SJCRH30 (cell line): ENCODE measurements at regions not wholly inside any gene's neighbourhood (a gene's known extent, or its start where the extent isn't known, plus 50 kb on each side); places are given as distances from the start of the nearest gene placed in this dataset.
A peak's percentile ranks its signal among the peaks of the same experiment; 100 is the strongest.
"Not testable (repeated sequence)": the region's sequence is repeated elsewhere in the genome, so short reads cannot be mapped to it uniquely, and the experiment has no call there.

Experiments
- DNase-seq, 2 experiments: peaks; one replicate each; pipeline ENCODE4 v3.0.0-alpha.2; 2015 to 2020
- H3K27ac ChIP-seq: fragments of 250-450 bp; sonication (Bioruptor Pico); 2 replicates; pipeline ENCODE4 v1.5.1; 2020; ENCODE audit warnings: mild to moderate bottlenecking, moderate library complexity
- H3K27me3 ChIP-seq: fragments of 250-450 bp; sonication (Bioruptor Pico); 2 replicates; pipeline ENCODE4 v1.5.1; 2020; ENCODE audit warnings: mild to moderate bottlenecking, moderate library complexity
- H3K36me3 ChIP-seq: fragments of 250-450 bp; sonication (Bioruptor Pico); 2 replicates; pipeline ENCODE4 v1.5.1; 2020; ENCODE audit warnings: mild to moderate bottlenecking, moderate library complexity
- H3K4me1 ChIP-seq: fragments of 250-450 bp; sonication (Bioruptor Pico); 2 replicates; pipeline ENCODE4 v1.5.1; 2020; ENCODE audit warnings: mild to moderate bottlenecking, moderate library complexity
- H3K4me3 ChIP-seq: fragments of 250-450 bp; sonication (Bioruptor Pico); 2 replicates; pipeline ENCODE4 v1.5.1; 2020; ENCODE audit warnings: mild to moderate bottlenecking, moderate library complexity
- H3K9me3 ChIP-seq: fragments of 250-450 bp; sonication (Bioruptor Pico); replicated peaks from 2 replicates; pipeline ENCODE4 v1.5.1; 2020; ENCODE audit warnings: mild to moderate bottlenecking, moderate library complexity

GRCh38 chr6:82419132-82419581 is 55.5 kb downstream of the TPBG start:
- H3K4me1 ChIP-seq, result no peaks in the 10 kb centered on the region
- no peaks in the 10 kb centered on the region for H3K9me3 ChIP-seq
- no peak overlapping the region for H3K4me3 ChIP-seq
- H3K27ac ChIP-seq, result no peak overlapping the region
- H3K27me3 ChIP-seq, result no peaks in the 10 kb centered on the region
- H3K36me3 ChIP-seq, result no peaks in the 10 kb centered on the region
- DNase-seq, result no peak

GRCh38 chr6:82419859-82420258 is 56.2 kb downstream of the TPBG start:
- Histone ChIP-seq H3K9me3 (no peaks in the 10 kb centered on the region), H3K36me3 (no peaks in the 10 kb centered on the region), H3K27me3 (no peaks in the 10 kb centered on the region), H3K4me1 (no peaks in the 10 kb centered on the region), H3K4me3 (no peak overlapping the region), H3K27ac (no peak overlapping the region)
- no peak for DNase-seq

GRCh38 chr6:82430611-82431010 is 67.0 kb downstream of the TPBG start:
- Histone ChIP-seq H3K4me1 (no peaks in the 10 kb centered on the region), H3K27me3 (no peaks in the 10 kb centered on the region), H3K4me3 (no peak overlapping the region), H3K9me3 (no peaks in the 10 kb centered on the region), H3K27ac (no peak overlapping the region), H3K36me3 (no peaks in the 10 kb centered on the region)
- no peak for DNase-seq

- H3K36me3 ChIP-seq, result no peaks in the 10 kb centered on the region
Measured at GRCh38 chr6:82436740-82437139, 73.1 kb downstream of the TPBG start.

GRCh38 chr6:82437701-82438100 is 74.1 kb downstream of the TPBG start:
- Histone ChIP-seq H3K4me1 (no peaks in the 10 kb centered on the region), H3K27ac (no peak overlapping the region), H3K36me3 (no peaks in the 10 kb centered on the region), H3K4me3 (no peak overlapping the region), H3K27me3 (no peaks in the 10 kb centered on the region), H3K9me3 (no peaks in the 10 kb centered on the region)
- no peak for DNase-seq

More at GRCh38 chr6:82436740-82437139, 73.1 kb downstream of the TPBG start:
- H3K27ac ChIP-seq, result no peak overlapping the region
- no peaks in the 10 kb centered on the region for H3K4me1 ChIP-seq
- H3K9me3 ChIP-seq, result no peaks in the 10 kb centered on the region
- no peaks in the 10 kb centered on the region for H3K27me3 ChIP-seq
- no peak overlapping the region for H3K4me3 ChIP-seq
- no peak for DNase-seq

- Histone ChIP-seq H3K4me1 (no peaks in the 10 kb centered on the region), H3K9me3 (no peaks in the 10 kb centered on the region), H3K27ac (no peak overlapping the region), H3K27me3 (no peaks in the 10 kb centered on the region), H3K36me3 (no peaks in the 10 kb centered on the region), H3K4me3 (no peak overlapping the region)
- DNase-seq, result no peak
Measured at GRCh38 chr6:82441047-82441855, 77.6 kb downstream of the TPBG start.

- no peak for DNase-seq
- no peaks in the 10 kb centered on the region for H3K27me3 ChIP-seq
- no peaks in the 10 kb centered on the region for H3K4me1 ChIP-seq
- H3K4me3 ChIP-seq, result no peak overlapping the region
- no peak overlapping the region for H3K27ac ChIP-seq
- no peaks in the 10 kb centered on the region for H3K9me3 ChIP-seq
- H3K36me3 ChIP-seq, result no peaks in the 10 kb centered on the region
Measured at GRCh38 chr6:82442061-82442719, 78.6 kb downstream of the TPBG start.

- H3K27ac ChIP-seq, result no peak overlapping the region
Measured at GRCh38 chr6:82458147-82458546, 94.5 kb downstream of the TPBG start.

GRCh38 chr6:82458705-82459104 is 95.1 kb downstream of the TPBG start:
- Histone ChIP-seq H3K4me3 (no peak overlapping the region), H3K27me3 (no peaks in the 10 kb centered on the region), H3K36me3 (no peaks in the 10 kb centered on the region), H3K4me1 (no peaks in the 10 kb centered on the region), H3K27ac (no peak overlapping the region), H3K9me3 (peaks cover 2% of the 10 kb centered on the region; the same call in 1 of the 2 replicates)
- DNase-seq, result no peak

More at GRCh38 chr6:82458147-82458546, 94.5 kb downstream of the TPBG start:
- Histone ChIP-seq H3K4me3 (no peak overlapping the region), H3K27me3 (no peaks in the 10 kb centered on the region), H3K4me1 (no peaks in the 10 kb centered on the region), H3K36me3 (no peaks in the 10 kb centered on the region), H3K9me3 (peaks cover 2% of the 10 kb centered on the region; the same call in 1 of the 2 replicates)
- DNase-seq, result no peak

- peak overlapping the region; percentile 59 for H3K27ac ChIP-seq
- H3K27me3 ChIP-seq, result no peaks in the 10 kb centered on the region
- peak; percentile 37 to 66 for DNase-seq
- H3K9me3 ChIP-seq, result no peaks in the 10 kb centered on the region; the same call in 1 of the 2 replicates
- no peaks in the 10 kb centered on the region for H3K4me1 ChIP-seq
- H3K4me3 ChIP-seq, result no peak overlapping the region
- H3K36me3 ChIP-seq, result no peaks in the 10 kb centered on the region
Measured at GRCh38 chr6:82461536-82461935, 97.9 kb downstream of the TPBG start.

- DNase-seq, result no peak
- H3K27ac ChIP-seq, result no peak overlapping the region
- no peaks in the 10 kb centered on the region for H3K27me3 ChIP-seq
- no peaks in the 10 kb centered on the region for H3K4me1 ChIP-seq
- peaks cover 7% of the 10 kb centered on the region; the same call in 1 of the 2 replicates for H3K9me3 ChIP-seq
- H3K36me3 ChIP-seq, result no peaks in the 10 kb centered on the region
- H3K4me3 ChIP-seq, result no peak overlapping the region
Measured at GRCh38 chr6:82467338-82467737, 103.7 kb downstream of the TPBG start.

GRCh38 chr6:82470123-82470522 is 106.5 kb downstream of the TPBG start:
- H3K27me3 ChIP-seq, DNase-seq, H3K4me1 ChIP-seq, H3K9me3 ChIP-seq, H3K36me3 ChIP-seq, H3K4me3 ChIP-seq, H3K27ac ChIP-seq: not testable (repeated sequence)

- DNase-seq, H3K4me3 ChIP-seq, H3K4me1 ChIP-seq: not testable (repeated sequence)
Measured at GRCh38 chr6:82475106-82475505, 111.5 kb downstream of the TPBG start.

GRCh38 chr6:82484001-82484400 is 120.4 kb downstream of the TPBG start:
- H3K27ac ChIP-seq, result no peak overlapping the region
- no peaks in the 10 kb centered on the region for H3K36me3 ChIP-seq
- H3K4me1 ChIP-seq, result 0 out of 2 replicates have a peak, but pooled peaks cover 3% of the 10 kb centered on the region
- no peak for DNase-seq
- no peak overlapping the region for H3K4me3 ChIP-seq
- H3K27me3 ChIP-seq, result no peaks in the 10 kb centered on the region
- H3K9me3 ChIP-seq, result peaks cover 14% of the 10 kb centered on the region

More at GRCh38 chr6:82475106-82475505, 111.5 kb downstream of the TPBG start:
- H3K27me3 ChIP-seq, H3K9me3 ChIP-seq, H3K36me3 ChIP-seq, H3K27ac ChIP-seq: not testable (repeated sequence)
